ENCODE measurements at regions not wholly inside any gene's neighbourhood (a gene's known extent, or its start where the extent isn't known, plus 50 kb on each side); places are given as distances from the start of the nearest gene placed in this dataset.

- H3K4me3 ChIP-seq: no peak overlapping the region
- no peak for TF ChIP-seq POLR2A (IDR thresholded peaks at IDR 0.05)
- TF ChIP-seq CTCF (IDR thresholded peaks at IDR 0.05): no peak
- peaks cover 0 to 9% (median 2%) of the 10 kb centered on the region in 4 donors for H3K9me3 ChIP-seq
- no peaks in the 10 kb centered on the region for H3K27me3 ChIP-seq
- no peak overlapping the region for H3K27ac ChIP-seq
- no peak for DNase-seq
- no peaks in the 10 kb centered on the region for H3K36me3 ChIP-seq
- no peaks in the 10 kb centered on the region for H3K4me1 ChIP-seq
Measured at GRCh38 chr3:13975686-13976085, 95.8 kb upstream of the WNT7A start.

- no peak for TF ChIP-seq CTCF (IDR thresholded peaks at IDR 0.05)
- Histone ChIP-seq H3K9me3 (peaks cover 0 to 9% (median 2%) of the 10 kb centered on the region in 4 donors), H3K4me1 (no peaks in the 10 kb centered on the region), H3K27ac (no peak overlapping the region), H3K4me3 (no peak overlapping the region), H3K27me3 (no peaks in the 10 kb centered on the region), H3K36me3 (no peaks in the 10 kb centered on the region)
- no peak for DNase-seq
Measured at GRCh38 chr3:13972679-13973379, 93.0 kb upstream of the WNT7A start.

GRCh38 chr3:13966302-13966701 lies 86.4 kb upstream of the WNT7A start:
- H3K4me1 ChIP-seq: no peaks in the 10 kb centered on the region

GRCh38 chr3:13963137-13963886 lies 83.4 kb upstream of the WNT7A start:
- H3K4me1 ChIP-seq: no peaks in the 10 kb centered on the region
- no peaks in the 10 kb centered on the region for H3K27me3 ChIP-seq
- DNase-seq: no peak
- H3K9me3 ChIP-seq: no peaks in the 10 kb centered on the region
- H3K4me3 ChIP-seq: no peak overlapping the region
- H3K36me3 ChIP-seq: no peaks in the 10 kb centered on the region
- no peak for TF ChIP-seq CTCF (IDR thresholded peaks at IDR 0.05)
- no peak for TF ChIP-seq POLR2A (IDR thresholded peaks at IDR 0.05)
- no peak overlapping the region for H3K27ac ChIP-seq

More at GRCh38 chr3:13966302-13966701, 86.4 kb upstream of the WNT7A start:
- H3K9me3 ChIP-seq: no peaks in the 10 kb centered on the region
- H3K27me3 ChIP-seq: no peaks in the 10 kb centered on the region
- H3K4me3 ChIP-seq: no peak overlapping the region
- H3K27ac ChIP-seq: no peak overlapping the region
- no peaks in the 10 kb centered on the region for H3K36me3 ChIP-seq
- TF ChIP-seq POLR2A (IDR thresholded peaks at IDR 0.05): no peak
- TF ChIP-seq CTCF (IDR thresholded peaks at IDR 0.05): no peak
- no peak for DNase-seq

- Histone ChIP-seq H3K9me3 (no peaks in the 10 kb centered on the region), H3K36me3 (no peaks in the 10 kb centered on the region), H3K27me3 (no peaks in the 10 kb centered on the region), H3K4me1 (no peaks in the 10 kb centered on the region), H3K27ac (no peak overlapping the region), H3K4me3 (no peak overlapping the region)
- no peak for TF ChIP-seq POLR2A (IDR thresholded peaks at IDR 0.05)
- DNase-seq: no peak
Measured at GRCh38 chr3:13954741-13955483, 75.0 kb upstream of the WNT7A start.

GRCh38 chr3:13954266-13954665 lies 74.4 kb upstream of the WNT7A start:
- Histone ChIP-seq H3K27me3 (no peaks in the 10 kb centered on the region), H3K36me3 (no peaks in the 10 kb centered on the region), H3K4me1 (no peaks in the 10 kb centered on the region), H3K9me3 (no peaks in the 10 kb centered on the region), H3K4me3 (no peak overlapping the region), H3K27ac (no peak overlapping the region)
- no peak for DNase-seq
- TF ChIP-seq POLR2A (IDR thresholded peaks at IDR 0.05): no peak
- TF ChIP-seq CTCF (IDR thresholded peaks at IDR 0.05): no peak

Measured in Peyer's patch (tissue), 4 donors.